ENCODE measurements at regions not wholly inside any gene's neighbourhood (a gene's known extent, or its start where the extent isn't known, plus 50 kb on each side); places are given as distances from the start of the nearest gene placed in this dataset.

- no peak for DNase-seq (ENCODE audit: low spot score)
Measured at GRCh38 chr3:193962986-193963685, 172.8 kb upstream of the HES1 start.

DNA sequence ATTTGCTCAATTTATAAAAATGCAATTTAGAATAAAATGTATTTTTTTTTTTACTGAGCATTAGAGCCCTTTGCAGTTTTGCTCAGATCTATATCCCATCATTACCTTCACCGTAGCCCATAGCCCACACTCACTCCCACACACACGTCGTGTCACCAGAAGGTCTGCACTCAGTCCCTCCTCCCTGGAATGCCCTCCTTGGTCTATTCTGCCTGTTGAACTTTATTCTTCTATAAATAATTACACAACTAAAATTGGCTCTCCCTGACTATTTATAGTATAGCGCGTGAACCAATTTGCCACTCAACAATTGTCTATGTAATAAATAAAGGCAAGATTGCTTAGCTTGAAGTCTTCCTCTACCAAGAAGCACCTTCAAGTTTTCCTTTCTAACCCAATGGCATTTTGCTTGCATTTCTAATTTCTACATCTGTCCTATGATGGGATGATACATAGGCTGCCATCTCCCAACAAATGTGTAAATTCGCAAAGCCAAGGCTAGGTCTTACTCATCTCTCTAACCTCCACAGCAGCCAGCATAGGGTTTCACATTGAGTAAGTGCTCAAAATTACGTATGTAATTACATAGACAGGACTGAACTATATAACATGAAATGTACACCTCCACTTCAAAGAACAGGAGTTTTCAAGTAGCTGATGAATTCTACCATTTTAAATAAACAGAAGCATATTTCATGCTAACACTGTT, 172.0 kb upstream of the HES1 start:
- DNase-seq (ENCODE audit: low spot score) = no peak

DNA sequence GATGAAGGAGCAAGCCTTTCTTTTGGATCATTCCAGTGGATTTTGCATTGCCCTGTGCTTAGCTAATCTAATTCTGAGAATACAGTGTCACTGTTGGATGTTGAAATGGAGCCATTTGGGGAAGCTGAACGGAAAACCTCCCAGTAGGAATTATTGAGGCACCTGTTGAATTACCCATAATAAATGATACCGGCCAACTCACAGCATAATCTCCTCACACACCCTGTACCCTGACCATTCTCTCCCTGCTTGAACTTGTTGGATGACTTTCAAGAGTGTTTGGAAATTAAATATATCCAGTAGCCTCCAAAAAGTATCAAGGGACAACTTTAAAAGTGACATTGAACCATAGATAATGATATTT, 171.4 kb upstream of the HES1 start:
- DNase-seq (ENCODE audit: low spot score) = no peak

GRCh38 chr3:193968380-193968974, 167.5 kb upstream of the HES1 start:
- no peak for DNase-seq (ENCODE audit: low spot score)

GRCh38 chr3:193970131-193970772, 165.7 kb upstream of the HES1 start:
- peak; percentile 12 for DNase-seq (ENCODE audit: low spot score)

DNA sequence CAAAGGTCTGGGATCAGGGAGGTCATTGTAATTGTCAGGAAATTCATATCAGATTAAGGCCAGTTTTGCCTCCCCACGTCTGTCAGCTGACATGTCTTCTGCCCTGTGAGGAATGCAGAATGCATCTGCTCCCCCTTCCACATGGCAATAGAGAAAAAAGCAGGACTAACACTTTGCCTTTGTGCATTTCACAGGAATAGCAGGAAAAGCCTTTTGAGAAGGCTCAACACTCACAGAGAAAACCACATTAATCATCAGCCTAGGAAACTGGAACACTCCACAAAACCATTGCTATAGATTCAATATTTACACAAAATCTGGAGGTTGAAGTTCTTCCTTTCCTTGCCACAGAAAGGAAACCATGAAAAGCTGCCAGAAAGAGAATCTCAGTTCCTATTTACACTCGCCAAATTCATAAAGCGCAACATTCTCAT, 165.2 kb upstream of the HES1 start:
- no peak for DNase-seq (ENCODE audit: low spot score)

DNA sequence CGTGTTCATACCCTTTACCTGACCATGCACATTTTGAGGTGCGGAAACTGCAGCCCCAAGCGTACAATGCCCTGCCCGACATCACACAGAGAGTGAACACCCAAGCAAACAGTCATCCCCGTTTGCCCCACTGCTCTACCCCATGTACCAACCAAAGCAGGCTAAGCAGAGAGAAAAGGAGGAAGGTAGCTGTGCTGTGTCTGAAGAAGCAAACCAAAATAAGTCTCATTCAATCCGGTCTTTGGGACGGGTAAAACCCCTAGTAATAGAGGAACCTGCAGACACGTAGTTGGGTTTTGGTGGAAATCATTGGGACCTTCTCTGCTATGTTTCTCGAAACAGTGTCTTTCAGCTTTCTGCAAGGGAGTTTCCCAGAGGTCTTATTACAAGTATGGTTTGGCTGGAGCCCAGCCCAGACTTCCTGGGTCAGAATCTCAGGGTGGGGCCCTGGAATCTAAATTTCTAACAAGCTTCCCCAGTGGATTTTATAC, 164.6 kb upstream of the HES1 start:
- no peak for DNase-seq (ENCODE audit: low spot score)

GRCh38 chr3:193971966-193972365, 164.0 kb upstream of the HES1 start:
- DNase-seq (ENCODE audit: low spot score) = no peak

- DNase-seq (ENCODE audit: low spot score) = no peak
Measured at GRCh38 chr3:193972832-193973231, 163.1 kb upstream of the HES1 start.

- no peak for DNase-seq (ENCODE audit: low spot score)
Measured at GRCh38 chr3:193974191-193974652, 161.7 kb upstream of the HES1 start.

- DNase-seq (ENCODE audit: low spot score) = no peak
Measured at GRCh38 chr3:193974671-193975535, 161.0 kb upstream of the HES1 start.

DNA sequence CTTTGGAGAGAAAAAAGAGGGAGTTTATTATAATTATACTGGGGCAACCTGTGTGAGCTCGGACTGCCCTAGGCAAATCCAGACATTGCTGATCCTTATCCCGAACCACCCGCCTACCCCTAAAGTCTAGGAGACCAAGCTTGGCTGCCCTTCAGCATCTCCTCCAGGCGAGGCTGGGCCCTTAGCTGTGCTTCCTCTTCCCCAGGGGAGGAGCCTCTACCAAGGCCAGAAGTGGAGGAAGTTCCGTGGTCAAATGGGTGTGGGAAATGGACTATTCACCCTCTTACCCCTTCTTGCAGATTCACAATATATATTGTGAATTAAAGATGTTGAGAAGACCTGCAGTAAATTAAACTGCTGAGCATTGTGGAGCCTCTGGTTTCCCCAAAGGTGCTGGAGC, 158.3 kb upstream of the HES1 start:
- no peak for DNase-seq (ENCODE audit: low spot score)

DNA sequence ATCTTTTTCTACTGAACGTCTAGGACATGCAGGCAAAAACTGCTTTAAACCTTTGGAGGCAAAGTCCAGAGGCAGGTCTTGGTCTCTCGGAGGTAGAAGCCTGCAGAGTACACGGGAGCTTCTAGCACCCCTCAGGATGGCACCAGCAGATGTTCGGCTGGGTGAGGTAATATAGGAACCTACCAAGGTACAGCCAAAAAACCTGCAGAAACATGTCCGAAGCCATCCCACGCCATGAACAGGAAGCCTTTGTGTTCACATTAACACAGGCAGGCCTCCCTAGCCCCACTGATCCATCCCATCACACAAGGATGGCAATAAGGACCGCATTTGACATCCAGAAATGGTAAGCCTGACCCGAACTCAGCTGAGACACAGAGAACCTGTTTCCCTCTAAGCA, 157.9 kb upstream of the HES1 start:
- no peak for DNase-seq (ENCODE audit: low spot score)

DNA sequence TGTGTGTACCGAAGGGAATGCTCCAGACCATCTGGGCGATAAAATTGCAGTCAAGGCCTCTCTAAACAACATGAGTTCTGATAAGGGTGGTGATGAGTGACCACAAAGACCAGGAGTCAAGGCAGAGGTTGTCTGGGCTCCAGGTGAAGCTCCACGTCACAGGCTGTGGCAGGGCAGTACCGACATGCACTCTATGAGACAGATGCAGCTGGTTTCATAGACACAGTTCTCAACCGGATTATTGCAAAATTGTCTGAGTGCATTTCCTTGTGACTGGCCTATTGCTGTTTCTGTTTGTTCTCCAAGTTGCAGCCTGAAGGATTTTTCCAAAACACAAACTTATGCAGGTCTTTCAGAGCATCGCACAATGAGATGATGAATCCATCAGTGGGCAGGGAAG, 157.5 kb upstream of the HES1 start:
- no peak for DNase-seq (ENCODE audit: low spot score)

GRCh38 chr3:193980326-193980725, 155.6 kb upstream of the HES1 start:
- DNase-seq (ENCODE audit: low spot score) = no peak

DNA sequence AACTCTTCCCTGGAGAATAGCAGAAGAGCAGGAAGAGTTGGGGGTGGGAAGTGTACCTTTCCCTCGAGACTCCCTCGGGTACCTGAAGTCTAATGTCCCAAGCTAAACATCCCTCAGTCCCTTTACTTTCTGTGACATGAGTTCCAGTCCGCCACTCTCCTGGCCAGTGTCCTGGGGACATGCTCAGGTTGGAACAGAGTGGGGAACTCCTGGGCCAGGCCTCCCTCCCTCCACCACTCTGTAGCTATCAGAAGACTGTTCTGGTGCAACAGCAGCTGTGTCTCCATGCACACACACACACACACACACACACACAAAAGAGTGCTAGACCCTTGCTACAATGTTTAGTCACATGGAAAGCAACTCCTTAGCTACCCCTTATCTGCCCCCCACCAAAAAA, 155.0 kb upstream of the HES1 start:
- no peak for DNase-seq (ENCODE audit: low spot score)

GRCh38 chr3:193981504-193981903, 154.4 kb upstream of the HES1 start:
- DNase-seq (ENCODE audit: low spot score) = no peak

- peak; percentile 25 for DNase-seq (ENCODE audit: low spot score)
Measured at GRCh38 chr3:193982258-193982659, 153.7 kb upstream of the HES1 start.

- no peak for DNase-seq (ENCODE audit: low spot score)
Measured at GRCh38 chr3:193983846-193984818, 151.8 kb upstream of the HES1 start.

DNA sequence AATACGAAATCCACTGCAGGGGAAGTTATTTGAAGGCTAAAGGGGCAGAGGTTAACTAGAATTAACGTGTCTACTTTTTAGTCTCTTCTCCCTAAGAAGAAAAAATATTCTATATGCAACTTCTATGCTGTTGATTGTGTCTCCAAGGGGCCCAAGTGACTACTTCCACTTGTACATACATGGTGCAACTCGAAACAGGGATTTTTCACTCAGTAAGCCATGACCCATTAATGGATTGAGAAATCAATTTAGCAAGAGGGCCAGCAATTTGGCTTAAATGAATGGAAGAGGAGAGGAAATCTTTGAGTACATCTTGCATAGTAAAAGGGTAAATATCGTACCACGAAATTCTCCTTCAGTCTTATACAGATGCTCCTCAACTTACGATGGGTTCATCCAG, 151.1 kb upstream of the HES1 start:
- no peak for DNase-seq (ENCODE audit: low spot score)

GRCh38 chr3:193987186-193987585, 148.8 kb upstream of the HES1 start:
- no peak for DNase-seq (ENCODE audit: low spot score)

Data from hematopoietic multipotent progenitor cell treated with erythropoietin and hydrocortisone succinate and interleukin-3 and kit ligand, for 15 days (in vitro differentiated cells).